ENCODE measurements at regions not wholly inside any gene's neighbourhood (a gene's known extent, or its start where the extent isn't known, plus 50 kb on each side); places are given as distances from the start of the nearest gene placed in this dataset.

- TF ChIP-seq CTCF (CRISPR knock-in tag; IDR thresholded peaks at IDR 0.05) (no peak), ESRRA (CRISPR knock-in tag; IDR thresholded peaks at IDR 0.05; ENCODE audit: low read depth) (no peak), CREB3 (CRISPR knock-in tag; IDR thresholded peaks at IDR 0.05) (no peak), ZSCAN20 (CRISPR knock-in tag; IDR thresholded peaks at IDR 0.05; ENCODE audit: borderline replicate concordance) (no peak)
Observed at GRCh38 chr22:22700631-22701030, 56.2 kb downstream of the GGTLC2 start.

All from HepG2 (cell line).